ENCODE measurements at regions not wholly inside any gene's neighbourhood (a gene's known extent, or its start where the extent isn't known, plus 50 kb on each side); places are given as distances from the start of the nearest gene placed in this dataset.

DNA sequence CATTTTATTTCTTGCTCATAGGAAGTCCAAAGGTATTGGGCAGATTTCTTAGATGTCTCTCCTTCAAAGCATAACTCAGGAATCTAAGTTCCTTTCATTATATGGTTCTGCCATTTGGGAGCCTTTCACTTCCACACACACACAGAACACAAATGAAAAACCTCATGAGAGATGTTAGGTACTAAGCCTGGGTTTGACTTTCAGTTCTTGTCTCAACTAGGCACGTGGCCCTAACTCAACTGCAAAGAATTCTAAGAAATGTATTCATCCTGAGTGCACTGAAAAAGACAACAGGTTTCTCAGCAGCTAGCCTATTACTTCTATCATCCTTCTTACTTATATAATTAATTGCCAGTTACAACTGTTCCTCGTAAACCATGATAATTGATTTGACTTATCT lies 190.0 kb upstream of the SAMSN1 start:
- TF ChIP-seq CTCF (IDR thresholded peaks at IDR 0.05) (no peak), POLR2A (IDR thresholded peaks at IDR 0.05) (no peak), POLR2AphosphoS5 (IDR thresholded peaks at IDR 0.05) (no peak)
